ENCODE measurements at regions not wholly inside any gene's neighbourhood (a gene's known extent, or its start where the extent isn't known, plus 50 kb on each side); places are given as distances from the start of the nearest gene placed in this dataset.

GRCh38 chr7:119571666-119572065 is 701.3 kb upstream of the KCND2 start:
- H3K27me3 ChIP-seq (ENCODE audit: insufficient read depth, low read length, poor library complexity, severe bottlenecking): no peaks in the 10 kb centered on the region
- no peaks in the 10 kb centered on the region for H4K20me1 ChIP-seq (ENCODE audit: insufficient read depth, low read length, poor library complexity, severe bottlenecking)
- H3K36me3 ChIP-seq (ENCODE audit: insufficient read depth, low read length): no peaks in the 10 kb centered on the region
- no peak overlapping the region for H3K9ac ChIP-seq (ENCODE audit: low read depth, low read length, poor library complexity, severe bottlenecking)
- no peaks in the 10 kb centered on the region for H3K9me2 ChIP-seq (replicated peaks; ENCODE audit: low read depth, low read length)
- TF ChIP-seq EZH2phosphoT487 (IDR thresholded peaks at IDR 0.05; ENCODE audit: borderline replicate concordance): no peak
- TF ChIP-seq, protein P1, sequence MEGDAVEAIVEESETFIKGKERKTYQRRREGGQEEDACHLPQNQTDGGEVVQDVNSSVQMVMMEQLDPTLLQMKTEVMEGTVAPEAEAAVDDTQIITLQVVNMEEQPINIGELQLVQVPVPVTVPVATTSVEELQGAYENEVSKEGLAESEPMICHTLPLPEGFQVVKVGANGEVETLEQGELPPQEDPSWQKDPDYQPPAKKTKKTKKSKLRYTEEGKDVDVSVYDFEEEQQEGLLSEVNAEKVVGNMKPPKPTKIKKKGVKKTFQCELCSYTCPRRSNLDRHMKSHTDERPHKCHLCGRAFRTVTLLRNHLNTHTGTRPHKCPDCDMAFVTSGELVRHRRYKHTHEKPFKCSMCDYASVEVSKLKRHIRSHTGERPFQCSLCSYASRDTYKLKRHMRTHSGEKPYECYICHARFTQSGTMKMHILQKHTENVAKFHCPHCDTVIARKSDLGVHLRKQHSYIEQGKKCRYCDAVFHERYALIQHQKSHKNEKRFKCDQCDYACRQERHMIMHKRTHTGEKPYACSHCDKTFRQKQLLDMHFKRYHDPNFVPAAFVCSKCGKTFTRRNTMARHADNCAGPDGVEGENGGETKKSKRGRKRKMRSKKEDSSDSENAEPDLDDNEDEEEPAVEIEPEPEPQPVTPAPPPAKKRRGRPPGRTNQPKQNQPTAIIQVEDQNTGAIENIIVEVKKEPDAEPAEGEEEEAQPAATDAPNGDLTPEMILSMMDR (conservative IDR thresholded peaks at IDR 0.05; ENCODE audit: low read length): no peak
- H3F3A ChIP-seq (ENCODE audit: low read depth): no peaks in the 10 kb centered on the region
- H3K4me3 ChIP-seq (ENCODE audit: low read length, poor library complexity, severe bottlenecking): no peak overlapping the region
- no peaks in the 10 kb centered on the region for H3K79me2 ChIP-seq (ENCODE audit: insufficient read depth, low read length)
- H3K9me3 ChIP-seq (ENCODE audit: insufficient read depth, low read depth, low read length): no peaks in the 10 kb centered on the region
- H2AFZ ChIP-seq (ENCODE audit: low read length): no peak overlapping the region
- H3K4me2 ChIP-seq (ENCODE audit: low read depth, low read length, poor library complexity, severe bottlenecking): no peak overlapping the region
- H3K4me1 ChIP-seq (ENCODE audit: insufficient read depth, low read length, poor library complexity, severe bottlenecking): no peaks in the 10 kb centered on the region

DNA sequence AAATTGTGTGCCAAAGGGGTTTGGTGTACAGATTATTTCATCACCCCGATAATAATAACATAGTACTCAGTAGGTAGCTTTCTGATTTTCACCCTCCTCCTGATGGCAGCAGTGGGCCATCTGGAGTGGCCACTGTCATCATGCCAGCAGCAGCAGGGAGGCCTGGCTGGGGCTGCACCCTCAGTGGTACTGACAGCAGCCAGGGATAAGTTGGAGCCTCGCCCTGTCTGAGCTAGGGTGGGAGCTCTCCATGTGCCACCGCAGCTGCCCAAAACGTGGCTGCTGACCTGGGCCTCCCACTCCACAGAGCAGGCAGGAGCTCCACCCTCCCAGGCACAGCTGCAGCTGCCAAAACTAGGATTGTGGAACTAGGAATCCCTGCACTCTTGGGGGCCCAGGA is 700.8 kb upstream of the KCND2 start:
- Histone ChIP-seq H3K79me2 (ENCODE audit: insufficient read depth, low read length) (no peaks in the 10 kb centered on the region), H2AFZ (ENCODE audit: low read length) (no peak overlapping the region), H3K9me3 (ENCODE audit: insufficient read depth, low read depth, low read length) (no peaks in the 10 kb centered on the region), H3K27me3 (ENCODE audit: insufficient read depth, low read length, poor library complexity, severe bottlenecking) (no peaks in the 10 kb centered on the region), H3K4me2 (ENCODE audit: low read depth, low read length, poor library complexity, severe bottlenecking) (no peak overlapping the region), H3K36me3 (ENCODE audit: insufficient read depth, low read length) (no peaks in the 10 kb centered on the region), H4K20me1 (ENCODE audit: insufficient read depth, low read length, poor library complexity, severe bottlenecking) (no peaks in the 10 kb centered on the region), H3F3A (ENCODE audit: low read depth) (no peaks in the 10 kb centered on the region), H3K9me2 (replicated peaks; ENCODE audit: low read depth, low read length) (no peaks in the 10 kb centered on the region), H3K9ac (ENCODE audit: low read depth, low read length, poor library complexity, severe bottlenecking) (no peak overlapping the region), H3K4me3 (ENCODE audit: low read length, poor library complexity, severe bottlenecking) (no peak overlapping the region), H3K4me1 (ENCODE audit: insufficient read depth, low read length, poor library complexity, severe bottlenecking) (no peaks in the 10 kb centered on the region)
- no peak for TF ChIP-seq EZH2phosphoT487 (IDR thresholded peaks at IDR 0.05; ENCODE audit: borderline replicate concordance)
- TF ChIP-seq, protein P1 (conservative IDR thresholded peaks at IDR 0.05; ENCODE audit: low read length): no peak

DNA sequence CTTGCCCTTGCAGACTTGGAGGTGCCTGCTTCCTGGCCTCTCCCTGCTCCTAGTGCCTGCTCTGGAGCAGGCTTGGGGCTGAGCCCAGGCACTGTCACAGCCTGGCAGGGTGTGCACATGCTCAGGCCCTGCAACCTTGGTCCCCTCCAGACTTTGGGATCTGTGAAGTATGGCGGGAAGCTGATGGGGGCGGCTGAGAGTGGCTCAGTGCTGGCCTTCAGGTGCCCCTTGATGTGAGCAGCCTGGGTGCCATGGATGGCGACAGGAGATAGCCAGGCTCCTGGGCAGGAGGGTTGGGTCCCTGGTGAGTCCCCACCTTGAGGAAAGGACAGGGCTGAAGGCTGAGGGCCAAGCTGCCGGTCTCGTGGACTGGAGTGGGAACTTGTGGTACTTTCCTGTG is 700.4 kb upstream of the KCND2 start:
- H4K20me1 ChIP-seq (ENCODE audit: insufficient read depth, low read length, poor library complexity, severe bottlenecking): no peaks in the 10 kb centered on the region
- H3K9me3 ChIP-seq (ENCODE audit: insufficient read depth, low read depth, low read length): no peaks in the 10 kb centered on the region
- no peak overlapping the region for H3K9ac ChIP-seq (ENCODE audit: low read depth, low read length, poor library complexity, severe bottlenecking)
- no peak overlapping the region for H2AFZ ChIP-seq (ENCODE audit: low read length)
- H3K4me3 ChIP-seq (ENCODE audit: low read length, poor library complexity, severe bottlenecking): no peak overlapping the region
- no peak overlapping the region for H3K4me2 ChIP-seq (ENCODE audit: low read depth, low read length, poor library complexity, severe bottlenecking)
- H3K4me1 ChIP-seq (ENCODE audit: insufficient read depth, low read length, poor library complexity, severe bottlenecking): no peaks in the 10 kb centered on the region
- no peaks in the 10 kb centered on the region for H3K79me2 ChIP-seq (ENCODE audit: insufficient read depth, low read length)
- H3K9me2 ChIP-seq (replicated peaks; ENCODE audit: low read depth, low read length): no peaks in the 10 kb centered on the region
- H3K36me3 ChIP-seq (ENCODE audit: insufficient read depth, low read length): no peaks in the 10 kb centered on the region
- H3K27me3 ChIP-seq (ENCODE audit: insufficient read depth, low read length, poor library complexity, severe bottlenecking): no peaks in the 10 kb centered on the region
- TF ChIP-seq, protein P1 (conservative IDR thresholded peaks at IDR 0.05; ENCODE audit: low read length): no peak
- no peak for TF ChIP-seq EZH2phosphoT487 (IDR thresholded peaks at IDR 0.05; ENCODE audit: borderline replicate concordance)
- H3F3A ChIP-seq (ENCODE audit: low read depth): no peaks in the 10 kb centered on the region

Measured in Loucy (cell line).